Astrocyte of the cerebellum (primary cell): ENCODE measurements at regions not wholly inside any gene's neighbourhood (a gene's known extent, or its start where the extent isn't known, plus 50 kb on each side); places are given as distances from the start of the nearest gene placed in this dataset.
A peak's percentile ranks its signal among the peaks of the same experiment; 100 is the strongest.
"Not testable (repeated sequence)": the region's sequence is repeated elsewhere in the genome, so short reads cannot be mapped to it uniquely, and the experiment has no call there.

Experiments
- DNase-seq: peaks from one replicate; pipeline ENCODE4 v3.0.0-alpha.2; 2011; ENCODE audit warnings: low read depth
- H3K4me3 ChIP-seq: 2 replicates; pipeline ENCODE4 v1.5.1; 2011; ENCODE audit warnings: mild to moderate bottlenecking, low read depth, low read length, moderate library complexity
- CTCF ChIP-seq: IDR thresholded peaks from 2 replicates; pipeline ENCODE4 v1.5.1; 2012; ENCODE audit warnings: low read length, low read depth, moderate library complexity, mild to moderate bottlenecking; ENCODE audit errors: missing control alignments
- in situ Hi-C: cut with HindIII; loops from 2 replicates; pipeline ENCODE4 v1.10.0; 2017; ENCODE audit warnings: low sequenced_read_pairs

- in situ Hi-C loops = no loop called here
- no peak for TF ChIP-seq CTCF
- DNase-seq = peak; percentile 73
- no peak overlapping the region for H3K4me3 ChIP-seq
Measured at GRCh38 chr2:8607606-8608005, 74.2 kb upstream of the ID2 start.

- DNase-seq = no peak
- in situ Hi-C loops = no loop called here
Measured at GRCh38 chr2:8608411-8608954, 73.4 kb upstream of the ID2 start.

GRCh38 chr2:8609357-8609811 lies 72.5 kb upstream of the ID2 start:
- in situ Hi-C loops = no loop called here

More at GRCh38 chr2:8608411-8608954, 73.4 kb upstream of the ID2 start:
- no peak overlapping the region for H3K4me3 ChIP-seq
- no peak for TF ChIP-seq CTCF

GRCh38 chr2:8610775-8611174 lies 71.1 kb upstream of the ID2 start:
- H3K4me3 ChIP-seq, DNase-seq, in situ Hi-C loops: not testable (repeated sequence)

More at GRCh38 chr2:8609357-8609811, 72.5 kb upstream of the ID2 start:
- no peak for DNase-seq
- TF ChIP-seq CTCF = no peak
- H3K4me3 ChIP-seq = no peak overlapping the region

GRCh38 chr2:8611246-8611645 lies 70.6 kb upstream of the ID2 start:
- TF ChIP-seq CTCF = no peak
- no peak for DNase-seq
- H3K4me3 ChIP-seq = no peak overlapping the region
- in situ Hi-C loops = no loop called here

- no peak for TF ChIP-seq CTCF
- in situ Hi-C loops = no loop called here
- no peak overlapping the region for H3K4me3 ChIP-seq
- no peak for DNase-seq
Measured at GRCh38 chr2:8611700-8612099, 70.2 kb upstream of the ID2 start.

GRCh38 chr2:8612734-8613179 lies 69.1 kb upstream of the ID2 start:
- TF ChIP-seq CTCF = no peak
- H3K4me3 ChIP-seq = no peak overlapping the region
- no peak for DNase-seq
- in situ Hi-C loops = no loop called here

- in situ Hi-C loops, DNase-seq, H3K4me3 ChIP-seq: not testable (repeated sequence)
Measured at GRCh38 chr2:8613207-8613999, 68.5 kb upstream of the ID2 start.
